ENCODE measurements at regions not wholly inside any gene's neighbourhood (a gene's known extent, or its start where the extent isn't known, plus 50 kb on each side); places are given as distances from the start of the nearest gene placed in this dataset.
A peak's percentile ranks its signal among the peaks of the same experiment; 100 is the strongest.

DNA sequence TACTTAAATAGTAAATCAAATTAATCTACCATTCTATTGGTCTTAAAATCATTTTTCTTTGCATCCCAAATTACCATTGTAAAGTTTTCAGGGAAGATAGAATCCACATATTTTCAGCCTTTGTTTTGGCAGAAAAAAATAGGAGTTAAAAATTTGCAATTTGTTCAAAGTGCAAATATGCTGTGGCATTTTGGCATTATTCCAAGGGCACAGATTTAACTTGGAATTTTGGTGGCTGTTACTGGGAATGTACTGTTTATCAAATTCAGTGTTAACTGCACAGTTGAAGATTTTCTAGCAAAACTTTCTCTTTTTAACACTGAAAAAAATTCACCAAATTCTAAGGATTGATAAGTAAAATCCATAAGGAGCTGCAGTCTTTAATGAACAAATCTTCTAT lies 151.0 kb upstream of the HDAC9 start:
- TF ChIP-seq EZH2phosphoT487 (IDR thresholded peaks at IDR 0.05; ENCODE audit: low read depth): no peak
- TF ChIP-seq, protein P1, sequence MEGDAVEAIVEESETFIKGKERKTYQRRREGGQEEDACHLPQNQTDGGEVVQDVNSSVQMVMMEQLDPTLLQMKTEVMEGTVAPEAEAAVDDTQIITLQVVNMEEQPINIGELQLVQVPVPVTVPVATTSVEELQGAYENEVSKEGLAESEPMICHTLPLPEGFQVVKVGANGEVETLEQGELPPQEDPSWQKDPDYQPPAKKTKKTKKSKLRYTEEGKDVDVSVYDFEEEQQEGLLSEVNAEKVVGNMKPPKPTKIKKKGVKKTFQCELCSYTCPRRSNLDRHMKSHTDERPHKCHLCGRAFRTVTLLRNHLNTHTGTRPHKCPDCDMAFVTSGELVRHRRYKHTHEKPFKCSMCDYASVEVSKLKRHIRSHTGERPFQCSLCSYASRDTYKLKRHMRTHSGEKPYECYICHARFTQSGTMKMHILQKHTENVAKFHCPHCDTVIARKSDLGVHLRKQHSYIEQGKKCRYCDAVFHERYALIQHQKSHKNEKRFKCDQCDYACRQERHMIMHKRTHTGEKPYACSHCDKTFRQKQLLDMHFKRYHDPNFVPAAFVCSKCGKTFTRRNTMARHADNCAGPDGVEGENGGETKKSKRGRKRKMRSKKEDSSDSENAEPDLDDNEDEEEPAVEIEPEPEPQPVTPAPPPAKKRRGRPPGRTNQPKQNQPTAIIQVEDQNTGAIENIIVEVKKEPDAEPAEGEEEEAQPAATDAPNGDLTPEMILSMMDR (IDR thresholded peaks at IDR 0.05; ENCODE audit: low read depth, low read length): no peak
- Histone ChIP-seq H3K36me3 (replicated peaks; ENCODE audit: low read depth, low read length) (no peaks in the 10 kb centered on the region), H2AFZ (ENCODE audit: low read depth, low read length) (no peak overlapping the region), H4K20me1 (ENCODE audit: insufficient read depth, low read length) (no peaks in the 10 kb centered on the region), H3K27ac (ENCODE audit: low read length) (no peak overlapping the region), H3K9me3 (ENCODE audit: insufficient read depth, low read length) (no peaks in the 10 kb centered on the region), H3K4me3 (ENCODE audit: low read length) (no peak overlapping the region), H3K79me2 (ENCODE audit: low read length) (no peaks in the 10 kb centered on the region), H3K27me3 (ENCODE audit: low read depth, low read length) (no peaks in the 10 kb centered on the region; the same call in 1 of the 2 replicates), H3K4me2 (ENCODE audit: low read length) (no peak overlapping the region), H3K9ac (ENCODE audit: low read length) (no peak overlapping the region), H3K4me1 (ENCODE audit: low read length) (peaks cover 13% of the 10 kb centered on the region)

DNA sequence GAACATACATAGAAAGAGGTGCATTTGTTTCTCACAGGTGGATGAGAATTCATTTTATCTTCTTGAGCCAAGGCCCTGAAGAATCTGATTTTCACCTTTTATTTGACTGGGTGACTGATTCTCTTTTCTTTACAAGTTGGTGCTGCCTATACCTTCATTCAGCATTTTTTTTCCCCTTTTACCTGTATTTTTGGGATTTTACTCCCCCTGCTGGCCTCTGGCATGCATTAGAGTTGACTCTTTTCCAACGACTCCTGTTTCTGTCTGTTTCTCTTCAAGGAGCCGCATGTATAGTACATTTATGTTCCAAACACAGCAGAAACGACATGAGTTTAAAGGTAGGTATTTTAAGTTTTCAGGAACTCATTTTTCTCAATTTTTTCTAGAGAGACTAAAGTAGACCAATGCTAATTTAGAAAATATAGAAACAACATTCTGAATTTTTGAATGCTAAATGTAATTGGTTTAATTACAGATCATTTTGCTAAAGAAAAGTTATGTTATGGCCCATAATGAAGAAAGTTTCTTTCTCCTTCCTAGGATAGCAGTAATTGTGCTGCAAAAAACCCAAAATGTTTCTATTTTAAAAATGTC lies 149.8 kb upstream of the HDAC9 start:
- Histone ChIP-seq H3K9me3 (ENCODE audit: insufficient read depth, low read length) (no peaks in the 10 kb centered on the region), H3K4me1 (ENCODE audit: low read length) (peaks cover 15% of the 10 kb centered on the region), H3K4me2 (ENCODE audit: low read length) (peak overlapping the region; percentile 44), H3K79me2 (ENCODE audit: low read length) (no peaks in the 10 kb centered on the region), H3K9ac (ENCODE audit: low read length) (no peak overlapping the region), H3K36me3 (replicated peaks; ENCODE audit: low read depth, low read length) (no peaks in the 10 kb centered on the region), H4K20me1 (ENCODE audit: insufficient read depth, low read length) (no peaks in the 10 kb centered on the region), H2AFZ (ENCODE audit: low read depth, low read length) (no peak overlapping the region), H3K27ac (ENCODE audit: low read length) (no peak overlapping the region), H3K4me3 (ENCODE audit: low read length) (no peak overlapping the region), H3K27me3 (ENCODE audit: low read depth, low read length) (peaks cover 4% of the 10 kb centered on the region; the same call in 1 of the 2 replicates)
- TF ChIP-seq, protein P1 (IDR thresholded peaks at IDR 0.05; ENCODE audit: low read depth, low read length): peak; percentile 78
- TF ChIP-seq EZH2phosphoT487 (IDR thresholded peaks at IDR 0.05; ENCODE audit: low read depth): no peak

DNA sequence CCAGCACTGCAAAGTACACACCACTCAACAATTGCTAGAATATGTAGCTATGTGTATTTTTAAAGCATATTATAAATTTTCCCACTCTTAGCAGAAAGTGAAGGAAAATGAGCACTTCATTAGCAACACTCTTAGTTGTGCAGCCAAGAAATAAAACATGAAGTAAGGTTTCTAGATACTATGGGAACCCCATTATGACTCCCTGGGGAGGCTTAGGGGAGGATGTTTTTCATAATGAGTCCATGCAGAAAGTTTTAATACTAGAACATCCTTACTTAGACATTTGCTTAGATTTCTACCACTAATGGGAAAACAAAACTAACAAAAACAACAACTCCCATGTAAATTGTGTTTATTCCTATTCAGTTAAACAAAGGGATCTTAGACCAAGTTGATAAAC lies 148.4 kb upstream of the HDAC9 start:
- Histone ChIP-seq H3K4me3 (ENCODE audit: low read length) (no peak overlapping the region), H3K4me1 (ENCODE audit: low read length) (peaks cover 18% of the 10 kb centered on the region), H4K20me1 (ENCODE audit: insufficient read depth, low read length) (no peaks in the 10 kb centered on the region), H2AFZ (ENCODE audit: low read depth, low read length) (no peak overlapping the region), H3K9ac (ENCODE audit: low read length) (no peak overlapping the region), H3K36me3 (replicated peaks; ENCODE audit: low read depth, low read length) (no peaks in the 10 kb centered on the region), H3K9me3 (ENCODE audit: insufficient read depth, low read length) (no peaks in the 10 kb centered on the region), H3K27me3 (ENCODE audit: low read depth, low read length) (peaks cover 5% of the 10 kb centered on the region; the same call in 1 of the 2 replicates), H3K4me2 (ENCODE audit: low read length) (peak overlapping the region; percentile 35), H3K79me2 (ENCODE audit: low read length) (no peaks in the 10 kb centered on the region), H3K27ac (ENCODE audit: low read length) (no peak overlapping the region)
- TF ChIP-seq, protein P1 (IDR thresholded peaks at IDR 0.05; ENCODE audit: low read depth, low read length): no peak
- no peak for TF ChIP-seq EZH2phosphoT487 (IDR thresholded peaks at IDR 0.05; ENCODE audit: low read depth)

DNA sequence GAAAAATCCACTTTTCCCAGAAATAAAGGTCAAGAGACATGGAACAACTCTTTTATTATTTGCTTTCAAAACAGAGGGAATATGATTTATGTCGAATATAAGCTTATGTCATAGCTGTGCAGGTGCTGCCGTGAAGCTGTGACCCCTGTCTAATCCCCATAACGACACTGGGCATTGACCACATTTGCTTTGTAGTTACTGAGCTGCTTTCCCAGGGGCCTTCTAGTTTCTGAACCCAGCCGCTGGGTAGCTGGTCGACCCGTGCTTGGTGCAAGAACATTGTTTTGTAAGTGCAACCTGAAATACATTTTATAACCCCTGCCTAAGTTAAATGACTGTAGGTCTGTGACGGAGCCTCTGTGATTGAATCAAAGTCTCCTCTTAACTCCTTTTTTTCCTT lies 144.9 kb upstream of the HDAC9 start:
- no peaks in the 10 kb centered on the region for H3K36me3 ChIP-seq (replicated peaks; ENCODE audit: low read depth, low read length)
- no peaks in the 10 kb centered on the region for H3K9me3 ChIP-seq (ENCODE audit: insufficient read depth, low read length)
- peak overlapping the region; percentile 34 for H3K4me2 ChIP-seq (ENCODE audit: low read length)
- no peak overlapping the region for H2AFZ ChIP-seq (ENCODE audit: low read depth, low read length)
- H3K27ac ChIP-seq (ENCODE audit: low read length): no peak overlapping the region
- TF ChIP-seq EZH2phosphoT487 (IDR thresholded peaks at IDR 0.05; ENCODE audit: low read depth): no peak
- TF ChIP-seq, protein P1 (IDR thresholded peaks at IDR 0.05; ENCODE audit: low read depth, low read length): no peak
- H3K9ac ChIP-seq (ENCODE audit: low read length): no peak overlapping the region
- H3K4me1 ChIP-seq (ENCODE audit: low read length): peaks cover 25% of the 10 kb centered on the region
- H3K27me3 ChIP-seq (ENCODE audit: low read depth, low read length): peaks cover 5% of the 10 kb centered on the region; the same call in 1 of the 2 replicates
- no peaks in the 10 kb centered on the region for H4K20me1 ChIP-seq (ENCODE audit: insufficient read depth, low read length)
- H3K4me3 ChIP-seq (ENCODE audit: low read length): 0 out of 2 replicates have a peak overlapping the region, but pooled peaks have one; percentile 37
- H3K79me2 ChIP-seq (ENCODE audit: low read length): no peaks in the 10 kb centered on the region
